GM13976 (cell line): ENCODE measurements at regions not wholly inside any gene's neighbourhood (a gene's known extent, or its start where the extent isn't known, plus 50 kb on each side); places are given as distances from the start of the nearest gene placed in this dataset.

Experiments
- DNase-seq: peaks from one replicate; pipeline ENCODE4 v3.0.0; 2012; ENCODE audit warnings: low spot score
- CTCF ChIP-seq: IDR thresholded peaks from 2 replicates; pipeline ENCODE4 v1.5.1; 2012; ENCODE audit warnings: borderline replicate concordance, mild to moderate bottlenecking; ENCODE audit not compliant: insufficient read depth; ENCODE audit errors: extremely low read depth, missing control alignments, control extremely low read depth
- in situ Hi-C: fragments of 300-500 bp; cut with MboI; formaldehyde crosslinking; loops from one replicate; pipeline ENCODE4 v1.12.0; 2022; ENCODE audit warnings: low sequenced_read_pairs, mixed read lengths, inconsistent platforms; ENCODE audit not compliant: unreplicated experiment

- DNase-seq: no peak
- TF ChIP-seq CTCF: no peak
- in situ Hi-C loops: no loop called here
Measured at GRCh38 chr1:73662526-73662925, 535.5 kb downstream of the LRRIQ3 start.

GRCh38 chr1:73659136-73659535 is 538.8 kb downstream of the LRRIQ3 start:
- TF ChIP-seq CTCF: no peak
- in situ Hi-C loops: no loop called here
- DNase-seq: no peak

- no peak for DNase-seq
- in situ Hi-C loops: no loop called here
- no peak for TF ChIP-seq CTCF
Measured at GRCh38 chr1:73654714-73655113, 543.3 kb downstream of the LRRIQ3 start.

- DNase-seq: no peak
- in situ Hi-C loops: no loop called here
- no peak for TF ChIP-seq CTCF
Measured at GRCh38 chr1:73644198-73644597, 553.8 kb downstream of the LRRIQ3 start.

GRCh38 chr1:73639494-73639893 is 558.5 kb downstream of the LRRIQ3 start:
- in situ Hi-C loops: no loop called here
- TF ChIP-seq CTCF: no peak

GRCh38 chr1:73637264-73637663 is 560.7 kb downstream of the LRRIQ3 start:
- no peak for DNase-seq
- in situ Hi-C loops: no loop called here
- TF ChIP-seq CTCF: no peak

More at GRCh38 chr1:73639494-73639893, 558.5 kb downstream of the LRRIQ3 start:
- DNase-seq: no peak

- no peak for TF ChIP-seq CTCF
- no peak for DNase-seq
- in situ Hi-C loops: no loop called here
Measured at GRCh38 chr1:73635021-73635420, 563.0 kb downstream of the LRRIQ3 start.
